OCI-LY1 (cell line): ENCODE measurements at regions not wholly inside any gene's neighbourhood (a gene's known extent, or its start where the extent isn't known, plus 50 kb on each side); places are given as distances from the start of the nearest gene placed in this dataset.

ENCODE experiments used
- EZH2 ChIP-seq: fragments of 200-600 bp; sonication (generic), shearing (Covaris generic); IDR thresholded peaks from 2 replicates; pipeline ENCODE4 v1.8.0; 2017; ENCODE audit warnings: borderline replicate concordance, mixed run types, mild to moderate bottlenecking, antibody characterized with exemption, low read length, moderate library complexity, mixed read lengths
- TF ChIP-seq, protein P1 (sequence below): fragments of 200-600 bp; sonication (generic), shearing (Covaris generic); IDR thresholded peaks from 2 replicates; pipeline ENCODE4 v1.5.1; 2017; ENCODE audit warnings: mild to moderate bottlenecking, antibody characterized with exemption, low read length, moderate library complexity, mixed read lengths

DNA sequence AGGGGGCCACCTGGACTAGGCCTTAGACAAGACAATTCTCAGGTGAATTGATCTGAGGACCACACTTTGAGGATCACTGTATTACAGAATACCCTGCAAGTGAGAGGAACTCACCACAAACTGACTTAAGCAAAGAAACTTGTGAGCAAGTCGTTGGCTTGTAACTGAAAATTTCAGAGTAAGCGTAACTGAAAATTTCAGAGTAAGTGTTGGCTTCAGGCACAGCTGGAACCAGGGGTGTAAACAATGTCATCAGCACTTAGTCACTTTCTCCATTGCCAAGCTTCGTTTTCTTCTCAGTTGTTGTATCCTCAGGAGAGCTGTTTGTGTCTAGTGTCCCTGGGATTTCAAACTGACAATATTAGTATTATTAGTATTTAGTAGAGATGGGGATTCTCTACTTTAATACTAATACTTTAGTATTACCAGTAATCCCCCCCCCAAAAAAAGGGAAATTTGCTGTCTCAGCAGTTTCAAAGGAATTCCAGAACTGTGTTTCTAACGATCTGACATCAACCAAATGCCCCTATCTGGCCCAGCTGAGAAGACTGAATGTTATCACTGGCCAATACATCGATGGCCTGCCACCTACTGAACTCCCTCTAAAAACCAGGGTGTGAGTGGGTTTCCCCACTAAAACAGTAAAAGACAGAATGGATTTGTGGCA is 474.4 kb downstream of the NTRK3 start:
- TF ChIP-seq, protein P1, sequence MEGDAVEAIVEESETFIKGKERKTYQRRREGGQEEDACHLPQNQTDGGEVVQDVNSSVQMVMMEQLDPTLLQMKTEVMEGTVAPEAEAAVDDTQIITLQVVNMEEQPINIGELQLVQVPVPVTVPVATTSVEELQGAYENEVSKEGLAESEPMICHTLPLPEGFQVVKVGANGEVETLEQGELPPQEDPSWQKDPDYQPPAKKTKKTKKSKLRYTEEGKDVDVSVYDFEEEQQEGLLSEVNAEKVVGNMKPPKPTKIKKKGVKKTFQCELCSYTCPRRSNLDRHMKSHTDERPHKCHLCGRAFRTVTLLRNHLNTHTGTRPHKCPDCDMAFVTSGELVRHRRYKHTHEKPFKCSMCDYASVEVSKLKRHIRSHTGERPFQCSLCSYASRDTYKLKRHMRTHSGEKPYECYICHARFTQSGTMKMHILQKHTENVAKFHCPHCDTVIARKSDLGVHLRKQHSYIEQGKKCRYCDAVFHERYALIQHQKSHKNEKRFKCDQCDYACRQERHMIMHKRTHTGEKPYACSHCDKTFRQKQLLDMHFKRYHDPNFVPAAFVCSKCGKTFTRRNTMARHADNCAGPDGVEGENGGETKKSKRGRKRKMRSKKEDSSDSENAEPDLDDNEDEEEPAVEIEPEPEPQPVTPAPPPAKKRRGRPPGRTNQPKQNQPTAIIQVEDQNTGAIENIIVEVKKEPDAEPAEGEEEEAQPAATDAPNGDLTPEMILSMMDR: no peak
- TF ChIP-seq EZH2: no peak
